ENCODE measurements at regions not wholly inside any gene's neighbourhood (a gene's known extent, or its start where the extent isn't known, plus 50 kb on each side); places are given as distances from the start of the nearest gene placed in this dataset.
"Not testable (repeated sequence)": the region's sequence is repeated elsewhere in the genome, so short reads cannot be mapped to it uniquely, and the experiment has no call there.

- DNase-seq, result peak; percentile 11
These were observed 335.2 kb downstream of the CDC5L start for GRCh38 chr6:44722736-44723135.

GRCh38 chr6:44723439-44724197 lies 336.1 kb downstream of the CDC5L start:
- DNase-seq, result peak; percentile 15

GRCh38 chr6:44725070-44725469 lies 337.6 kb downstream of the CDC5L start:
- no peak for DNase-seq

- no peak for DNase-seq
These were observed 340.4 kb downstream of the CDC5L start for GRCh38 chr6:44727651-44728630.

GRCh38 chr6:44730771-44731391 lies 343.4 kb downstream of the CDC5L start:
- DNase-seq, result no peak

GRCh38 chr6:44731485-44732095 lies 344.1 kb downstream of the CDC5L start:
- no peak for DNase-seq

GRCh38 chr6:44732243-44732642 lies 344.7 kb downstream of the CDC5L start:
- DNase-seq, result no peak

- no peak for DNase-seq
These were observed 345.6 kb downstream of the CDC5L start for GRCh38 chr6:44733126-44733525.

GRCh38 chr6:44733868-44734267 lies 346.4 kb downstream of the CDC5L start:
- no peak for DNase-seq

- no peak for DNase-seq
These were observed 347.6 kb downstream of the CDC5L start for GRCh38 chr6:44734886-44735629.

GRCh38 chr6:44735630-44735963 lies 348.1 kb downstream of the CDC5L start:
- peak; percentile 65 for DNase-seq

GRCh38 chr6:44737341-44737740 lies 349.8 kb downstream of the CDC5L start:
- DNase-seq, result no peak

GRCh38 chr6:44737829-44738528 lies 350.5 kb downstream of the CDC5L start:
- no peak for DNase-seq

GRCh38 chr6:44738601-44739146 lies 351.2 kb downstream of the CDC5L start:
- no peak for DNase-seq

- DNase-seq, result no peak
These were observed 351.7 kb downstream of the CDC5L start for GRCh38 chr6:44739181-44739580.

GRCh38 chr6:44740566-44741120 lies 353.1 kb downstream of the CDC5L start:
- no peak for DNase-seq

- DNase-seq, result no peak
These were observed 354.7 kb downstream of the CDC5L start for GRCh38 chr6:44742201-44742600.

- no peak for DNase-seq
These were observed 355.4 kb downstream of the CDC5L start for GRCh38 chr6:44742828-44743372.

- not testable (repeated sequence) for DNase-seq
These were observed 372.6 kb downstream of the CDC5L start for GRCh38 chr6:44760116-44760515.

- DNase-seq, result no peak
These were observed 373.5 kb downstream of the CDC5L start for GRCh38 chr6:44761046-44761445.

- DNase-seq, result no peak
These were observed 375.0 kb downstream of the CDC5L start for GRCh38 chr6:44762496-44762895.

Measured in activated CD8-positive, alpha-beta memory T cell treated with anti-CD3 and anti-CD28 coated beads for 24 hours (primary cell).